Activated CD8-positive, alpha-beta memory T cell treated with anti-CD3 and anti-CD28 coated beads for 48 hours (primary cell): ENCODE measurements at regions not wholly inside any gene's neighbourhood (a gene's known extent, or its start where the extent isn't known, plus 50 kb on each side); places are given as distances from the start of the nearest gene placed in this dataset.

Experiments used
- DNase-seq, 3 experiments: peaks; one replicate each; pipeline ENCODE4 v3.0.0-alpha.2; 2020; ENCODE audit warnings: low read depth in 2 of 3, low spot score in 2 of 3

- no peak for DNase-seq
Observed at GRCh38 chr12:47311568-47311967, 231.8 kb upstream of the AMIGO2 start.

DNA sequence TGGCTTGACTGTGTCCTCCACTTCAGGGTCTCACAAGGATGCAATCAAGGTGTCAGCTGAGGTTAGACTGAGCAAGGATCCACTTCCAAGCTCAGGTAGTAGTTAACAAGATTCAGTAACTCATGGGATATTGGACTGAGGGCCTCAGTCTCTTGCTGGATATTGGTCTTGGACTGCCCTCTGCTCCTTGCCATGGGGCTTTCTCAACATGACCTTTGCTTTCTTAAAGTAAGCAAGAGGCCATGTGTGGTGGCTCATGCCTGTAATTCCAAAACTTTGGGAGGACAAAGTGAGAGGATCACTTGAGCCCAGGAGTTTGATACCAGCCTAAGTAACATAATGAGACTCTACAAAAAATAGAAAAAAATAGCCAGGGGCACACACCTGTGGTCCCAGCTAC is 231.3 kb upstream of the AMIGO2 start:
- no peak for DNase-seq

- DNase-seq = no peak
Observed at GRCh38 chr12:47308672-47309071, 228.9 kb upstream of the AMIGO2 start.

GRCh38 chr12:47307680-47308399 is 228.1 kb upstream of the AMIGO2 start:
- no peak for DNase-seq

GRCh38 chr12:47306773-47307679 is 227.3 kb upstream of the AMIGO2 start:
- DNase-seq = peak in 1 of 3 experiments; percentile 44

DNA sequence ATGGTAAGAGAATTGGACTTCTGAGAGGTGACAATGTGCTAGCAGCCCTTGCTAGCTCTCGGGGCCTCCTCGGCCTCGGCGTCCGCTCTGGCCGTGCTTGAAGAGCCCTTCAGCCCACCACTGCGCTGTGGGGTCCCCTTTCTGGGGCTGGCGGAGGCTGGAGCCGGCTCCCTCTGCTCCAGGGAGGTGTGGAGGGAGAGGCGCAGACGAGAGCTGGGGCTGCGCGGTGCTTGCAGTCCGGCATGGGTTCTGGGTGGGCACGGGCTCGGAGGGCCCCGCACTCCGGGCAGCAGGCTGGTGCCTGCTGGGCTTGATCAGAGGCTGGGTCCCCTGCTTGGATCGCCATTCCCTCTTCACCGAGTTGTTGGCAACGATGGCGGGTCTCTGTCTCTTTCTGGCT is 226.4 kb upstream of the AMIGO2 start:
- no peak for DNase-seq

DNA sequence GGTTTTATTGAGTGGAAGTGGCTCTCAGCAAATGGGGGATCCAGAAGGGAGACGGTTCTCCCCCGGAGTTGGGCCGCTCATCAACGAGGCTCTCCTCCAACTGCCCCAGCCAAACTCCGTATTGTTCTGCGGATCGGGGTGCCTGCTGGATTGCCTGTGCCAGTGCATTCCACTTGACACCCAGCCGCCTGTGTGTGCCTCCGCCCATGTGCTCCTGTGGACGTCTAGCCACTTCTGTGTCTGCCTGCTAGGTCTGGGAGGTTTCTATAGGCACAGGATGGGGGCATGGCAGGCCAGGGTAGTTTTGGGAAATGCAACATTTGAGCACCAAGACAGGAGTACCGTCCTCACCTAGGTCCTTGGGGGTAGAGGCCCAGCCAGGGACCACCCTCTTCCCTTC is 225.7 kb upstream of the AMIGO2 start:
- DNase-seq = no peak

- no peak for DNase-seq
Observed at GRCh38 chr12:47303995-47304560, 224.3 kb upstream of the AMIGO2 start.

DNA sequence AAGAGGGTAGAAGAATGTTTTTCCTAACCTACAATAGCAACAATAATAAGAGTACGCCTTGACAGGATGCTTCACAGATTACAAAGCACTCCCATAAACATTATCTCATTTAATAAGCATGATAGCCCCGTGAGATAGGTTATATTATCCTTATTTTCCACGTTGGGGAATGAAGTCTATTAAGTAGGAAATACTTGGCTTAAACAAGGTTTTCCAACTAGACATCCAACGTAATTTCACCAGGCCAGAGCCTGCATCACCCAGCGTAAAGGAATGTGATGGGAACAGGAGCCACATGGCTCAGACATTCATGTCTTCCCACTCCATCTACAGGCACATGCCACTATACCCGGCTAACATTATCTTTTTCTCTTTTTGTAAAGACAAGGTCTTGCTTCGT is 223.4 kb upstream of the AMIGO2 start:
- no peak for DNase-seq

DNA sequence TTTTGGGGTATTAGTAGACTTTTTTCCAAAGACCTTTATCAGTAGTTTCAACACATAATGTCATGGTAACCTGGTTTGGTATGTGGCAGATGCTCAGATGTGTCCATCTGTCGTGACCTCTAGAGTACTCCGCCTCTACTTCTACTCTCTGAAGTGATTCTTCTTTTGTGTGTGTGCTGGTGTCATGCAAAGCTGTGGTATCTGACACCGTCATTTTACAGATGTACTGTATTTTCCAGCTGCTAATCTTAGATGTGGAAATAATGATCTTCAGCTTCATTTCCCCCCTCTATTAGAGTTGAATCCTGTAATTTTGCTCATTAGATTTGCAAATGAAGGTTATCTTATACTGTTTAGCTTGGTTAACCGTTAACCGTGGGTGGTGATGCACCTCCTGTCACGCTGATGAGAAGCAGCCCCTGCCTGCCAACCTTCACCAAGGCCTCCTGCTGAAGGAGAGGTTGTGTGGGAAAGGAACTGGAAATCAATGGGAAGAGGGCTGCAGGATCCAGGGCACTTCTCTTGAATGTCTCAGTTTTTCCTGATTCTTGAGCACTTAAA is 222.4 kb upstream of the AMIGO2 start:
- DNase-seq = no peak

DNA sequence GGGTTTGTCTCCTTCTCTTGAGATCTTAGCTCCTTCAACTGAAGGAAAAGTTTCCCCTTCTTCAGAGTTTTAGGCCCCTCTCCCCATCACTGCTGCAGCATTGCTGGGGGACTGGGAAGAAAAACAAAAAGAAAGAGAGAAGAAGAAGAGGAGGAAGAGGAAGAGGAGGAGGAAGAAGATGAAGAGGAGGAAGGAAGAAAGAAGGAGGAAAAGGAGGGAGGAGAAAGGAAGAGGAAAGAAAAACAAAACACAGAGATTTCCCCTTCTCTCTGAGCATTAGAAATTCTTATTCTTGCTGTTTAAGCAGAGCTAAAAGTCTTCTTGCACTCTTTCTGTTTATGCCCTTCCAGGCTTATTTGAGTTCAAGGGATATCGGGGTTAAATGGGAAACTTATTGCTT is 219.8 kb upstream of the AMIGO2 start:
- no peak for DNase-seq

DNA sequence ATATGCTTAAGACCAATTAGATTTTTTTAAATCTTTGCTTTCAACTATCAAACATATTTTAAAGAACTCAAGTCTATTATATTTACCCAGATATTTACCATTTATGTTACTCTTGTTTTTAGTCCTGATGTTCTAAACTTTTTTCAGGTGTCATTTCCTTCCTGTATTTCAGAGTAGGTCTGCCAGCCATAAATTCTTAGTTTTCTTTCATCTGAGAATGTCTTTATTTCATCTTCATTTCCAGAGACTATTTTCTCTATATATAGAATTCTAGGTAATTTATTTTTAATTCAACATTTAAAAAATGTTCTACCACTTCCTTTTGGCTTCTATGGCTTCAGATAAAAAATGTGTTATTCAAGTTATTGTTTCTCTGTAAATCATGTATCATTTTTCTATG is 218.2 kb upstream of the AMIGO2 start:
- DNase-seq = no peak

- DNase-seq = no peak
Observed at GRCh38 chr12:47296828-47297227, 217.1 kb upstream of the AMIGO2 start.

- no peak for DNase-seq
Observed at GRCh38 chr12:47293406-47293805, 213.6 kb upstream of the AMIGO2 start.

DNA sequence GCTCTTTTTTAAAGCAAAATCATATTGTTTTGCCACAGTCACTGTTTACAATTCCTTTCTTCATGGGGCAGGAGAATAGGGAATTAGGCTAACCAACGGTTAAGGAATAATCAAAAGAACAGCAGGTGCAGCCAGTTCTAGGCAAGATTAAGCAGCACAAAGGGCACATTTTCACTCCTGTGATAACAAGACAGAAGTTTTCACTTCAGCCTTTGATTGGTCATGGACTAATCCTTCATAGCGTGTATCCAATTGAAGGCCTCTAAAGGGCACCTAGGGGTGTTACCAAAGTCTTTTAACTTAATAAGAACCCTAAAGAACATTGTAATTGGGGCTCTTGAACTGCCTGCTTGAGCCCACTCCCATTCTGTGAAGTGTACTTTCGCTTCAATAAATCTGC is 206.9 kb upstream of the AMIGO2 start:
- DNase-seq = no peak
